Body of pancreas (tissue), 4 donors: ENCODE measurements at regions not wholly inside any gene's neighbourhood (a gene's known extent, or its start where the extent isn't known, plus 50 kb on each side); places are given as distances from the start of the nearest gene placed in this dataset.

ENCODE experiments used
- ATAC-seq: fragments of 150-250 bp; one replicate; pipeline ENCODE4 v1.9.1; 2016
- DNase-seq, 4 donors: peaks; one replicate each; pipeline ENCODE4 v3.0.0-alpha.2; 2019
- H3K27ac ChIP-seq, 4 donors: fragments of 200-600 bp; sonication (generic); 1 replicate in 3 of 4; 2 replicates in 1 of 4; pipeline versions ENCODE4 v1.5.1 to v1.6.1; 2016 to 2019; ENCODE audit warnings: mild to moderate bottlenecking in 1 of 4, mixed read lengths in 1 of 4, moderate library complexity in 1 of 4
- H3K27me3 ChIP-seq, 2 donors: fragments of 200-600 bp; sonication (generic); one replicate each; pipeline ENCODE4 v1.6.0; 2016; ENCODE audit warnings: mild to moderate bottlenecking in 1 of 2
- H3K36me3 ChIP-seq, 2 donors: fragments of 200-600 bp; sonication (generic); replicated peaks in 1 of 2; 2 replicates each; pipeline ENCODE4 v1.5.1; 2016; ENCODE audit warnings: low read depth in 2 of 2; ENCODE audit not compliant: insufficient read depth in 1 of 2
- H3K4me1 ChIP-seq: fragments of 200-600 bp; sonication (generic); one replicate; pipeline ENCODE4 v1.6.0; 2016
- H3K4me3 ChIP-seq, 2 donors: fragments of 200-600 bp; sonication (generic); 1 replicate in 1 of 2; 2 replicates in 1 of 2; pipeline ENCODE4 v1.5.1; 2016 to 2019
- H3K9me3 ChIP-seq, 3 donors: fragments of 200-600 bp; sonication (generic); 1 replicate in 2 of 3; 2 replicates in 1 of 3; pipeline ENCODE4 v1.5.1; 2016
- CTCF ChIP-seq, 7 experiments: fragments of 450-650 bp in 4 of 7; fragments of 200-600 bp in 3 of 7; sonication (generic) in 3 of 7; IDR thresholded peaks; one replicate each; pipeline ENCODE4 v1.5.1; 2016 to 2019; ENCODE audit warnings: antibody characterized with exemption in 7 of 7
- POLR2A ChIP-seq, 3 donors: fragments of 450-650 bp; IDR thresholded peaks; one replicate each; pipeline ENCODE4 v1.6.1; 2016; ENCODE audit warnings: antibody characterized with exemption in 3 of 3, mild to moderate bottlenecking in 2 of 3
- WGBS, 2 donors: methylation state at CpG; one replicate each; pipeline ENCODE4 v1.1.5; 2017; 5-methylcytosine and 5-hydroxymethylcytosine counted together
- intact Hi-C: fragments of 100-400 bp; cut with DNase I; formaldehyde crosslinking; loops from one replicate; pipeline ENCODE4 v1.15.1; 2023

GRCh38 chr20:37602634-37603033, 75.0 kb upstream of the BLCAP start:
- Histone ChIP-seq H3K4me3 (no peak overlapping the region), H3K4me1 (no peaks in the 10 kb centered on the region), H3K27me3 (no peaks in the 10 kb centered on the region), H3K27ac (no peak overlapping the region), H3K9me3 (no peaks in the 10 kb centered on the region), H3K36me3 (no peaks in the 10 kb centered on the region)
- WGBS, 2 donors: 61% methylated on average over 6 of the region's 6 CpGs
- no peak for DNase-seq
- ATAC-seq: no peak
- no peak for TF ChIP-seq POLR2A (IDR thresholded peaks at IDR 0.05)
- no peak for TF ChIP-seq CTCF (IDR thresholded peaks at IDR 0.05)
- intact Hi-C loops: no loop called here

- TF ChIP-seq CTCF (IDR thresholded peaks at IDR 0.05): no peak
- no peak for TF ChIP-seq POLR2A (IDR thresholded peaks at IDR 0.05)
- H3K4me3 ChIP-seq: no peak overlapping the region
- no peaks in the 10 kb centered on the region for H3K9me3 ChIP-seq
- no peak overlapping the region for H3K27ac ChIP-seq
- no peaks in the 10 kb centered on the region for H3K27me3 ChIP-seq
- WGBS, 2 donors: 41 to 51% methylated on average over 3 of the region's 3 CpGs
- intact Hi-C loops: no loop called here
- ATAC-seq (no peak), DNase-seq (no peak)
- H3K36me3 ChIP-seq: no peaks in the 10 kb centered on the region
- no peaks in the 10 kb centered on the region for H3K4me1 ChIP-seq
Measured at GRCh38 chr20:37600486-37600885, 72.8 kb upstream of the BLCAP start.

GRCh38 chr20:37598575-37599342, 71.1 kb upstream of the BLCAP start:
- H3K4me3 ChIP-seq: no peak overlapping the region
- DNase-seq: no peak
- WGBS, 2 donors: 32 to 41% methylated on average over 10 of the region's 10 CpGs
- no peaks in the 10 kb centered on the region for H3K4me1 ChIP-seq
- no peak overlapping the region for H3K27ac ChIP-seq
- intact Hi-C loops: no loop called here
- ATAC-seq: no peak
- no peaks in the 10 kb centered on the region for H3K36me3 ChIP-seq
- no peaks in the 10 kb centered on the region for H3K27me3 ChIP-seq
- no peak for TF ChIP-seq CTCF (IDR thresholded peaks at IDR 0.05)
- no peak for TF ChIP-seq POLR2A (IDR thresholded peaks at IDR 0.05)
- H3K9me3 ChIP-seq: no peaks in the 10 kb centered on the region

GRCh38 chr20:37598100-37598543, 70.4 kb upstream of the BLCAP start:
- Histone ChIP-seq H3K4me3 (no peak overlapping the region), H3K4me1 (no peaks in the 10 kb centered on the region), H3K9me3 (no peaks in the 10 kb centered on the region), H3K36me3 (no peaks in the 10 kb centered on the region), H3K27ac (no peak overlapping the region), H3K27me3 (no peaks in the 10 kb centered on the region)
- no peak for TF ChIP-seq CTCF (IDR thresholded peaks at IDR 0.05)
- no peak for TF ChIP-seq POLR2A (IDR thresholded peaks at IDR 0.05)
- WGBS, 2 donors: 2 to 3% methylated on average over 6 to 20 of the region's 24 CpGs
- intact Hi-C loops: no loop called here
- DNase-seq: peak in 1 of 4 donors; percentile 7
- no peak for ATAC-seq
